ENCODE measurements at regions not wholly inside any gene's neighbourhood (a gene's known extent, or its start where the extent isn't known, plus 50 kb on each side); places are given as distances from the start of the nearest gene placed in this dataset.

- no peak for TF ChIP-seq EZH2phosphoT487 (IDR thresholded peaks at IDR 0.05; ENCODE audit: borderline replicate concordance, low read length)
- TF ChIP-seq CTCF (IDR thresholded peaks at IDR 0.05; ENCODE audit: low read depth, low read length, poor library complexity, severe bottlenecking) = no peak
- no peak overlapping the region for H3K27ac ChIP-seq (ENCODE audit: low read depth, low read length)
- no peaks in the 10 kb centered on the region for H4K20me1 ChIP-seq (ENCODE audit: control insufficient read depth, insufficient read depth, low read depth, low read length)
- H3K4me3 ChIP-seq (ENCODE audit: low read length) = no peak overlapping the region
- no peaks in the 10 kb centered on the region for H3K79me2 ChIP-seq (ENCODE audit: control insufficient read depth, low read length)
- no peaks in the 10 kb centered on the region for H3K9me2 ChIP-seq (replicated peaks; ENCODE audit: control insufficient read depth, low read length)
- no peaks in the 10 kb centered on the region for H3K27me3 ChIP-seq (ENCODE audit: control insufficient read depth, low read length)
- H3K9me3 ChIP-seq (ENCODE audit: control insufficient read depth, insufficient read depth, low read length) = no peaks in the 10 kb centered on the region
- no peaks in the 10 kb centered on the region for H3K4me1 ChIP-seq (ENCODE audit: control insufficient read depth, low read length)
- no peak overlapping the region for H3K4me2 ChIP-seq (ENCODE audit: low read length)
- no peaks in the 10 kb centered on the region for H3F3A ChIP-seq (ENCODE audit: control insufficient read depth, insufficient read depth)
- H3K36me3 ChIP-seq (ENCODE audit: control insufficient read depth, low read length) = no peaks in the 10 kb centered on the region
Observed at GRCh38 chr12:60830381-60830780, 1234.6 kb downstream of the SLC16A7 start.

GRCh38 chr12:60832290-60832689 lies 1236.5 kb downstream of the SLC16A7 start:
- no peaks in the 10 kb centered on the region for H3K36me3 ChIP-seq (ENCODE audit: control insufficient read depth, low read length)
- no peaks in the 10 kb centered on the region for H3K79me2 ChIP-seq (ENCODE audit: control insufficient read depth, low read length)
- H3K4me2 ChIP-seq (ENCODE audit: low read length) = no peak overlapping the region
- no peaks in the 10 kb centered on the region for H4K20me1 ChIP-seq (ENCODE audit: control insufficient read depth, insufficient read depth, low read depth, low read length)
- no peak overlapping the region for H3K4me3 ChIP-seq (ENCODE audit: low read length)
- H3K4me1 ChIP-seq (ENCODE audit: control insufficient read depth, low read length) = no peaks in the 10 kb centered on the region
- H3K27me3 ChIP-seq (ENCODE audit: control insufficient read depth, low read length) = no peaks in the 10 kb centered on the region
- no peak overlapping the region for H3K27ac ChIP-seq (ENCODE audit: low read depth, low read length)
- H3K9me3 ChIP-seq (ENCODE audit: control insufficient read depth, insufficient read depth, low read length) = no peaks in the 10 kb centered on the region
- TF ChIP-seq EZH2phosphoT487 (IDR thresholded peaks at IDR 0.05; ENCODE audit: borderline replicate concordance, low read length) (no peak), CTCF (IDR thresholded peaks at IDR 0.05; ENCODE audit: low read depth, low read length, poor library complexity, severe bottlenecking) (no peak)
- H3K9me2 ChIP-seq (replicated peaks; ENCODE audit: control insufficient read depth, low read length) = no peaks in the 10 kb centered on the region
- H3F3A ChIP-seq (ENCODE audit: control insufficient read depth, insufficient read depth) = no peaks in the 10 kb centered on the region

- TF ChIP-seq EZH2phosphoT487 (IDR thresholded peaks at IDR 0.05; ENCODE audit: borderline replicate concordance, low read length) (no peak), CTCF (IDR thresholded peaks at IDR 0.05; ENCODE audit: low read depth, low read length, poor library complexity, severe bottlenecking) (no peak)
- H3K4me2 ChIP-seq (ENCODE audit: low read length) = no peak overlapping the region
- H3K4me3 ChIP-seq (ENCODE audit: low read length) = no peak overlapping the region
- H3K79me2 ChIP-seq (ENCODE audit: control insufficient read depth, low read length) = no peaks in the 10 kb centered on the region
- H3K9me2 ChIP-seq (replicated peaks; ENCODE audit: control insufficient read depth, low read length) = no peaks in the 10 kb centered on the region
- no peaks in the 10 kb centered on the region for H4K20me1 ChIP-seq (ENCODE audit: control insufficient read depth, insufficient read depth, low read depth, low read length)
- H3F3A ChIP-seq (ENCODE audit: control insufficient read depth, insufficient read depth) = no peaks in the 10 kb centered on the region
- H3K27ac ChIP-seq (ENCODE audit: low read depth, low read length) = no peak overlapping the region
- H3K27me3 ChIP-seq (ENCODE audit: control insufficient read depth, low read length) = no peaks in the 10 kb centered on the region
- H3K9me3 ChIP-seq (ENCODE audit: control insufficient read depth, insufficient read depth, low read length) = no peaks in the 10 kb centered on the region
- no peaks in the 10 kb centered on the region for H3K36me3 ChIP-seq (ENCODE audit: control insufficient read depth, low read length)
- H3K4me1 ChIP-seq (ENCODE audit: control insufficient read depth, low read length) = no peaks in the 10 kb centered on the region
Observed at GRCh38 chr12:60834372-60834771, 1238.5 kb downstream of the SLC16A7 start.

- TF ChIP-seq EZH2phosphoT487 (IDR thresholded peaks at IDR 0.05; ENCODE audit: borderline replicate concordance, low read length) = no peak
- no peak for TF ChIP-seq CTCF (IDR thresholded peaks at IDR 0.05; ENCODE audit: low read depth, low read length, poor library complexity, severe bottlenecking)
- Histone ChIP-seq H3K36me3 (ENCODE audit: control insufficient read depth, low read length) (no peaks in the 10 kb centered on the region), H3K79me2 (ENCODE audit: control insufficient read depth, low read length) (no peaks in the 10 kb centered on the region), H3K4me1 (ENCODE audit: control insufficient read depth, low read length) (no peaks in the 10 kb centered on the region), H3K4me3 (ENCODE audit: low read length) (no peak overlapping the region), H3K27ac (ENCODE audit: low read depth, low read length) (no peak overlapping the region), H3K9me3 (ENCODE audit: control insufficient read depth, insufficient read depth, low read length) (no peaks in the 10 kb centered on the region), H3K27me3 (ENCODE audit: control insufficient read depth, low read length) (no peaks in the 10 kb centered on the region), H4K20me1 (ENCODE audit: control insufficient read depth, insufficient read depth, low read depth, low read length) (no peaks in the 10 kb centered on the region), H3K4me2 (ENCODE audit: low read length) (no peak overlapping the region), H3F3A (ENCODE audit: control insufficient read depth, insufficient read depth) (no peaks in the 10 kb centered on the region), H3K9me2 (replicated peaks; ENCODE audit: control insufficient read depth, low read length) (no peaks in the 10 kb centered on the region)
Observed at GRCh38 chr12:60834806-60835205, 1239.0 kb downstream of the SLC16A7 start.

Data from DOHH2 (cell line).